ENCODE measurements at regions not wholly inside any gene's neighbourhood (a gene's known extent, or its start where the extent isn't known, plus 50 kb on each side); places are given as distances from the start of the nearest gene placed in this dataset.

DNA sequence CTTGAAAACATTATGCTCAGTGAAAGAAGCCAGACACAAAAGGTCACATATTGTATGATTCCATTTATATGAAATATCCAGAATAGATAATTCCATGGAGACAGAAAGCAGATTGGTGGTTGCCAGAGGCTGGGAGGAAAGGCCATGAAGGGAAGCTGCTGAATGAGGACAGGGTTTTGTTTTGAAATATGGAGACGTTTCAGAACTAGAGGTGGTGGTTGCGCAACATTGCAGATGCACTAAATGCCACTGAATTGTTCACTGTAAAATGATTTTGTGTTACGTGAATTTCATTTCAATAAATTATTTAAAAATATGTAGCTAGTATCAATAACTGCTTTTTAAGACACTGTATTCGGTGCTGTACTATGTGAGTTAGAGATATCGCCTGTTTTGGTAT lies 101.7 kb upstream of the ZNF236 start:
- Histone ChIP-seq H2BK120ac (ENCODE audit: low read depth, low read length, poor library complexity, severe bottlenecking) (no peak overlapping the region), H2BK5ac (ENCODE audit: insufficient read length, low read length) (no peak overlapping the region), H2BK15ac (ENCODE audit: low read depth, low read length) (no peak overlapping the region), H3K9me3 (ENCODE audit: control insufficient read depth, low read depth, low read length) (peaks cover 3% of the 10 kb centered on the region), H3K56ac (ENCODE audit: insufficient read length, low read depth, low read length) (no peak overlapping the region), H3K79me1 (ENCODE audit: insufficient read depth, low read depth, low read length, poor library complexity, severe bottlenecking) (no peaks in the 10 kb centered on the region), H3K23me2 (ENCODE audit: insufficient read length, low read depth, low read length, poor library complexity, severe bottlenecking) (no peaks in the 10 kb centered on the region), H3K4me2 (ENCODE audit: insufficient read depth, insufficient read length, low read length) (no peak overlapping the region), H3K9ac (ENCODE audit: extremely low read depth, insufficient read length, low read length) (no peak overlapping the region), H4K91ac (ENCODE audit: insufficient read length, low read depth, low read length) (no peak overlapping the region), H3K27ac (ENCODE audit: insufficient read length, low read depth, low read length) (no peak overlapping the region), H2AK5ac (ENCODE audit: insufficient read length, low read length) (no peak overlapping the region), H3K27me3 (ENCODE audit: insufficient read depth, low read length) (no peaks in the 10 kb centered on the region), H4K20me1 (ENCODE audit: control insufficient read depth, insufficient read depth, insufficient read length) (no peaks in the 10 kb centered on the region), H3K18ac (ENCODE audit: insufficient read length, low read depth, low read length) (no peak overlapping the region), H3K23ac (ENCODE audit: insufficient read length, low read depth, low read length) (no peak overlapping the region), H4K8ac (replicated peaks; ENCODE audit: insufficient read length, low read depth, low read length) (no peak overlapping the region), H4K5ac (ENCODE audit: insufficient read length, low read depth, low read length) (no peak overlapping the region), H3K79me2 (ENCODE audit: insufficient read depth, low read length) (no peaks in the 10 kb centered on the region), H2BK20ac (ENCODE audit: low read depth, low read length, poor library complexity, severe bottlenecking) (no peak overlapping the region), H3K4ac (ENCODE audit: low read depth, low read length) (no peak overlapping the region), H2AFZ (ENCODE audit: low read length) (no peak overlapping the region), H3K4me1 (ENCODE audit: insufficient read depth, low read length) (no peaks in the 10 kb centered on the region), H2BK12ac (ENCODE audit: insufficient read length, low read depth, low read length) (no peak overlapping the region), H3T11ph (ENCODE audit: low read length) (no peak overlapping the region), H3K14ac (ENCODE audit: insufficient read depth, low read length) (no peak overlapping the region)
- WGBS (ENCODE audit: extremely low coverage, insufficient read length, low lambda C conversion rate), result no CpG with 5 or more reads among the region's 5 CpGs
- 0 out of 4 replicates have a peak, but pooled peaks cover 0 to 3% of the 10 kb centered on the region in 2 experiments for H3K4me1 Mint-ChIP-seq
- H3K27ac Mint-ChIP-seq, result no peak overlapping the region
- H3K36me3 Mint-ChIP-seq (ENCODE audit: insufficient read depth in 1 of 3, low read depth in 3 of 3), result peaks cover 0 to 8% (median 5%) of the 10 kb centered on the region in 3 experiments; a peak in 4 of 7 replicates
- TF ChIP-seq, protein P1, sequence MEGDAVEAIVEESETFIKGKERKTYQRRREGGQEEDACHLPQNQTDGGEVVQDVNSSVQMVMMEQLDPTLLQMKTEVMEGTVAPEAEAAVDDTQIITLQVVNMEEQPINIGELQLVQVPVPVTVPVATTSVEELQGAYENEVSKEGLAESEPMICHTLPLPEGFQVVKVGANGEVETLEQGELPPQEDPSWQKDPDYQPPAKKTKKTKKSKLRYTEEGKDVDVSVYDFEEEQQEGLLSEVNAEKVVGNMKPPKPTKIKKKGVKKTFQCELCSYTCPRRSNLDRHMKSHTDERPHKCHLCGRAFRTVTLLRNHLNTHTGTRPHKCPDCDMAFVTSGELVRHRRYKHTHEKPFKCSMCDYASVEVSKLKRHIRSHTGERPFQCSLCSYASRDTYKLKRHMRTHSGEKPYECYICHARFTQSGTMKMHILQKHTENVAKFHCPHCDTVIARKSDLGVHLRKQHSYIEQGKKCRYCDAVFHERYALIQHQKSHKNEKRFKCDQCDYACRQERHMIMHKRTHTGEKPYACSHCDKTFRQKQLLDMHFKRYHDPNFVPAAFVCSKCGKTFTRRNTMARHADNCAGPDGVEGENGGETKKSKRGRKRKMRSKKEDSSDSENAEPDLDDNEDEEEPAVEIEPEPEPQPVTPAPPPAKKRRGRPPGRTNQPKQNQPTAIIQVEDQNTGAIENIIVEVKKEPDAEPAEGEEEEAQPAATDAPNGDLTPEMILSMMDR (conservative IDR thresholded peaks at IDR 0.05), result no peak
- no peak for DNase-seq
- peaks cover 10 to 11% of the 10 kb centered on the region in 2 experiments; a peak in 4 of 5 replicates for H3K9me3 Mint-ChIP-seq
- H3K4me3 Mint-ChIP-seq, result no peak overlapping the region
- H3K27me3 Mint-ChIP-seq (ENCODE audit: low read depth), result no peaks in the 10 kb centered on the region; the same call in 1 of the 2 replicates
